GM21717 (cell line): ENCODE measurements at regions not wholly inside any gene's neighbourhood (a gene's known extent, or its start where the extent isn't known, plus 50 kb on each side); places are given as distances from the start of the nearest gene placed in this dataset.

Source experiments
- ATAC-seq: cut with Tn5 transposase; IDR thresholded peaks from one replicate; pipeline ENCODE4 v1.9.1; 2021; ENCODE audit warnings: mild to moderate bottlenecking, moderate library complexity; ENCODE audit not compliant: unreplicated experiment

GRCh38 chrX:46447384-46447783 is 97.8 kb downstream of the ZNF674 start:
- no peak for ATAC-seq

- peak; percentile 91 for ATAC-seq
Measured at GRCh38 chrX:46446727-46447378, 98.4 kb downstream of the ZNF674 start.

GRCh38 chrX:46444011-46444410 is 101.2 kb downstream of the ZNF674 start:
- ATAC-seq = no peak

GRCh38 chrX:46436744-46437143 is 108.5 kb downstream of the ZNF674 start:
- ATAC-seq = no peak

GRCh38 chrX:46433892-46434291 is 111.3 kb downstream of the ZNF674 start:
- no peak for ATAC-seq

- ATAC-seq = no peak
Measured at GRCh38 chrX:46408553-46409407, 136.4 kb downstream of the ZNF674 start.

- ATAC-seq = no peak
Measured at GRCh38 chrX:46407753-46408130, 137.5 kb downstream of the ZNF674 start.

GRCh38 chrX:46407036-46407752 is 138.0 kb downstream of the ZNF674 start:
- no peak for ATAC-seq

- ATAC-seq = no peak
Measured at GRCh38 chrX:46404774-46405173, 140.4 kb downstream of the ZNF674 start.

GRCh38 chrX:46400530-46401443 is 144.4 kb downstream of the ZNF674 start:
- no peak for ATAC-seq

- ATAC-seq = no peak
Measured at GRCh38 chrX:46398874-46399273, 146.3 kb downstream of the ZNF674 start.

- ATAC-seq = no peak
Measured at GRCh38 chrX:46398126-46398525, 147.1 kb downstream of the ZNF674 start.

- no peak for ATAC-seq
Measured at GRCh38 chrX:46386511-46386910, 158.7 kb downstream of the ZNF674 start.

- no peak for ATAC-seq
Measured at GRCh38 chrX:46383006-46383405, 162.2 kb downstream of the ZNF674 start.

GRCh38 chrX:46382595-46382994 is 162.6 kb downstream of the ZNF674 start:
- no peak for ATAC-seq

GRCh38 chrX:46381630-46382029 is 163.6 kb downstream of the ZNF674 start:
- ATAC-seq = no peak

- ATAC-seq = no peak
Measured at GRCh38 chrX:46380148-46380752, 165.0 kb downstream of the ZNF674 start.

- no peak for ATAC-seq
Measured at GRCh38 chrX:46376246-46376885, 168.9 kb downstream of the ZNF674 start.

- ATAC-seq = no peak
Measured at GRCh38 chrX:46375831-46376230, 169.4 kb downstream of the ZNF674 start.

GRCh38 chrX:46374371-46374770 is 170.8 kb downstream of the ZNF674 start:
- no peak for ATAC-seq
